ENCODE measurements at regions not wholly inside any gene's neighbourhood (a gene's known extent, or its start where the extent isn't known, plus 50 kb on each side); places are given as distances from the start of the nearest gene placed in this dataset.

GRCh38 chr3:124605781-124606579 is 124.3 kb upstream of the UMPS start:
- Histone ChIP-seq H3K4me3 (replicated peaks; ENCODE audit: insufficient read depth, low read length) (no peak overlapping the region), H3K27ac (replicated peaks) (no peak overlapping the region), H3K27me3 (ENCODE audit: insufficient read depth, poor library complexity, severe bottlenecking) (no peaks in the 10 kb centered on the region)
- TF ChIP-seq GABPA (IDR thresholded peaks at IDR 0.05; ENCODE audit: low read depth): no peak
- no peak for TF ChIP-seq CTCF (IDR thresholded peaks at IDR 0.05; ENCODE audit: insufficient read depth, low read length)
- TF ChIP-seq SPI1 (IDR thresholded peaks at IDR 0.05; ENCODE audit: borderline replicate concordance, low read depth): no peak
- no peak for TF ChIP-seq REST (IDR thresholded peaks at IDR 0.05; ENCODE audit: insufficient replicate concordance, low read depth)
- TF ChIP-seq POLR2AphosphoS5 (IDR thresholded peaks at IDR 0.05; ENCODE audit: low read depth): no peak
- DNase-seq (ENCODE audit: low read depth in 1 of 2, low spot score in 1 of 2): no peak

- no peak for TF ChIP-seq SPI1 (IDR thresholded peaks at IDR 0.05; ENCODE audit: borderline replicate concordance, low read depth)
- TF ChIP-seq REST (IDR thresholded peaks at IDR 0.05; ENCODE audit: insufficient replicate concordance, low read depth): no peak
- TF ChIP-seq GABPA (IDR thresholded peaks at IDR 0.05; ENCODE audit: low read depth): no peak
- TF ChIP-seq POLR2AphosphoS5 (IDR thresholded peaks at IDR 0.05; ENCODE audit: low read depth): no peak
- no peak for TF ChIP-seq CTCF (IDR thresholded peaks at IDR 0.05; ENCODE audit: insufficient read depth, low read length)
- Histone ChIP-seq H3K27ac (replicated peaks) (no peak overlapping the region), H3K27me3 (ENCODE audit: insufficient read depth, poor library complexity, severe bottlenecking) (no peaks in the 10 kb centered on the region), H3K4me3 (replicated peaks; ENCODE audit: insufficient read depth, low read length) (no peak overlapping the region)
- no peak for DNase-seq (ENCODE audit: low read depth in 1 of 2, low spot score in 1 of 2)
Observed at GRCh38 chr3:124607163-124607562, 123.1 kb upstream of the UMPS start.

- Histone ChIP-seq H3K27ac (replicated peaks) (no peak overlapping the region), H3K27me3 (ENCODE audit: insufficient read depth, poor library complexity, severe bottlenecking) (no peaks in the 10 kb centered on the region), H3K4me3 (replicated peaks; ENCODE audit: insufficient read depth, low read length) (no peak overlapping the region)
- no peak for TF ChIP-seq GABPA (IDR thresholded peaks at IDR 0.05; ENCODE audit: low read depth)
- TF ChIP-seq POLR2AphosphoS5 (IDR thresholded peaks at IDR 0.05; ENCODE audit: low read depth): no peak
- TF ChIP-seq SPI1 (IDR thresholded peaks at IDR 0.05; ENCODE audit: borderline replicate concordance, low read depth): no peak
- no peak for TF ChIP-seq REST (IDR thresholded peaks at IDR 0.05; ENCODE audit: insufficient replicate concordance, low read depth)
- no peak for TF ChIP-seq CTCF (IDR thresholded peaks at IDR 0.05; ENCODE audit: insufficient read depth, low read length)
- no peak for DNase-seq (ENCODE audit: low read depth in 1 of 2, low spot score in 1 of 2)
Observed at GRCh38 chr3:124609402-124609801, 120.8 kb upstream of the UMPS start.
